DMS153 (cell line): ENCODE measurements at regions not wholly inside any gene's neighbourhood (a gene's known extent, or its start where the extent isn't known, plus 50 kb on each side); places are given as distances from the start of the nearest gene placed in this dataset.

Experiments used
- DNase-seq: peaks from one replicate; lab custom pipeline; 2025; lab: John Stamatoyannopoulos, UW

- no peak for DNase-seq
Measured at GRCh38 chr10:89095701-89096391, 105.2 kb downstream of the FAS start.

DNA sequence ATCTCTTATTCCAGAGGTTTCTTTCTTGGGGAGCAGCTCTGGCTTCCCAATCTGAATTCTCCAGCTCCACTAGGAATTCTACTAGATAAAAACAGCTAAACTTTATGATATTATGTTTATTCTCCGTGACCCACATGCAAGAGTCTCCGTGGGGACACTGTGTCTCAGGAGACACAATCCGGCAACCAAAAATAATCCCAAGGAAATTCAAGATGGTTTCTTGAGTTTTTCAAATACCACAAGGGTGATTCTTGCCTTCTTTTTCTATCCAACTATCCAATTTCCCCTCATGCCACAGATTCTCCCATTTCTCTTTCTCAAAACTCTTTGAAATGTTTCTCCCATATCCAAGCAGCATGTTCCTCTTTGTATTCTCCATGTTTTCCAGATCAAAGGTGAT, 103.1 kb downstream of the FAS start:
- DNase-seq: no peak

DNA sequence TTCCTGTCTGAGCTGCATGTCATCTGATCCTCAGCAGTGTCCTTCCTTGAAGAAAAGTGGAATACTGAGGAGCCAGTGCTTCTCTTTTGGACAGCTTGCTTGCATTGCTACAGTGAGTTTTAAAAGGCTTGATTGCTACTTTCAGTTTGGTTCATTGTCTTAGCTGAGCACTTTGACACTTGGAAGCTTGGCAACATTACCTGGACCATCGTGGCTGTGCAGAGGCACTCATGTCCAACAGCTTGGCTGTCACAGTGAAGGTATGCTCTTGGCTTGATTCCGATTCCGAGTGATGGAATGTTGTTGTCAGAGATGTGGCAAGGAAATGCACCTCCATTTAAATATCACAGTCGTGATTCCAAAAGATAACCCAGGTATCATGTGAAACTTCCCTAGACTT, 102.4 kb downstream of the FAS start:
- no peak for DNase-seq

DNA sequence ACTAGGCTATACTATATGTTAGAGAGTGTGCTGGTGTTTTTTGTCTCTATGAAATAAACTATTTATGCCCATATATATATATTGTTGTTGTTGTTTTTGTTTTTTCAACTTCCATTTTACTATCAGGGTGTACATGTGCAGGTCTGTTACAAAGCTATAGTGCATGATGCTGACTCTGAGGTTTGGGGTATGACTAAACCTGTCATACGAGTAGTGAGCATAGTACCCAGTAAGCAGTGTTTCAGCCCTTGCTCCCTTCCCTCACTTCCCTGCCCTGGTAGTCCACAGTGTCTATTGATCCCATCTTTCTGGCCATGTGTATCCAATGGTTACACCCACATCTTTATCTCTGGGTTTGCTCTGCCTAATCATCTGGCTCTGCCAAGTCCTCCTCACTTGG, 101.8 kb downstream of the FAS start:
- no peak for DNase-seq

GRCh38 chr10:89091496-89091895, 100.9 kb downstream of the FAS start:
- no peak for DNase-seq

- no peak for DNase-seq
Measured at GRCh38 chr10:89090756-89091445, 100.3 kb downstream of the FAS start.

GRCh38 chr10:89086801-89087521, 96.4 kb downstream of the FAS start:
- DNase-seq: no peak

DNA sequence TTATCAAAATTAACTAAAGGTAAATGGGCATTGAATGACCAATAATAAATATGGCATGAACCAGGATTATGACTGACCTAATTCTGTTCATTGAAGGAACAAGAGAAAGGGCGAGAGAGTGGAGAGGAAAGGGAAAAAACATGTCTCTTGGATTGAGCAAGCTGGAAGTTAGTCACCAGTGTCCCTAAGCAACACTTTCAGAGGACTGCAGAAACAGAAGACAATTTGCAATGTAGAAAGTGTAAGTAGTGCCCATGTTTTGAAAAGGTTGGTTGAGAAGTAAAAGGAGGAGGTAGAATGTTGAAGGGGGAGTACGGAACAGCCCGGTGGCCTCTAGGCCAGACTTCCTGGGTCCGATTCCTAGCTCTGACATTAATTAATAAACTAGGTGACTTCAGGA, 94.6 kb downstream of the FAS start:
- DNase-seq: no peak

GRCh38 chr10:89082086-89082485, 91.5 kb downstream of the FAS start:
- no peak for DNase-seq

DNA sequence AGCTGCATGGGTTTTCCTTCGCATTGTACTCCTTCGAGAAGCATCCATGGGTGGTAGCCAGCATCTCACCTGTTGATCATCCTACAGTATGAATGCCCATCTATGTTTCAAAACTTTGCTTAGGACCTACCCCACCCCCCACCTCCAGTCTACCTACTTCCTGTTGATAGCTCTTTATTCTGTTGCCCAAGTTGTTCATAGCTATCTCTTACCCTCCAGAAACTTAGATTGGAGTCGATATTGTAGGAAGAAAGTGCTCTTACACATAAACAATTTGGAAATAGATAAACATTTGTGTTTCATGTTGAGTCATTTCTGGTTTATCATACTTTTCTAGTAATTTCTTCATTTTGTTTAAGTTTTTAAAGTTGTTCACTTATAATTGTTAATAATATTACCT, 90.1 kb downstream of the FAS start:
- DNase-seq: no peak

DNA sequence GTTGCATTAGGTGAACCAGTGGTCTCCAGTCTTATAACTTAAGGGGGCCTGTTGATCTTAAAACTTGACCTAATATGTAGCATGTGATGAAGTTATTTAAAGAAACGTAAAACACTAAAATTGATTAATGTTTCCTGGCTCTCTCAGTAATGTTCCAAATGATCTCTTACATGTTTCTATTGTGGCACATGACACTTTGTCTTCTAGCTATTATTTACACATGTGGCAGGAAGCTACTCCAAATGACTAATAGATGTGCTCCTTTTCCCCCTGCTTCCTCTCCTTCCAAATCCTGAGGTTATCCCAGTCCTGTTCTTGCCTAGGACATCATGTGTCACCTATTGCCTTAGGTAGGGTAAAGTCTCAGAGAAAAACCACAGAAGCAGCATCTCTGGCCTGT, 89.4 kb downstream of the FAS start:
- DNase-seq: peak; percentile 59

DNA sequence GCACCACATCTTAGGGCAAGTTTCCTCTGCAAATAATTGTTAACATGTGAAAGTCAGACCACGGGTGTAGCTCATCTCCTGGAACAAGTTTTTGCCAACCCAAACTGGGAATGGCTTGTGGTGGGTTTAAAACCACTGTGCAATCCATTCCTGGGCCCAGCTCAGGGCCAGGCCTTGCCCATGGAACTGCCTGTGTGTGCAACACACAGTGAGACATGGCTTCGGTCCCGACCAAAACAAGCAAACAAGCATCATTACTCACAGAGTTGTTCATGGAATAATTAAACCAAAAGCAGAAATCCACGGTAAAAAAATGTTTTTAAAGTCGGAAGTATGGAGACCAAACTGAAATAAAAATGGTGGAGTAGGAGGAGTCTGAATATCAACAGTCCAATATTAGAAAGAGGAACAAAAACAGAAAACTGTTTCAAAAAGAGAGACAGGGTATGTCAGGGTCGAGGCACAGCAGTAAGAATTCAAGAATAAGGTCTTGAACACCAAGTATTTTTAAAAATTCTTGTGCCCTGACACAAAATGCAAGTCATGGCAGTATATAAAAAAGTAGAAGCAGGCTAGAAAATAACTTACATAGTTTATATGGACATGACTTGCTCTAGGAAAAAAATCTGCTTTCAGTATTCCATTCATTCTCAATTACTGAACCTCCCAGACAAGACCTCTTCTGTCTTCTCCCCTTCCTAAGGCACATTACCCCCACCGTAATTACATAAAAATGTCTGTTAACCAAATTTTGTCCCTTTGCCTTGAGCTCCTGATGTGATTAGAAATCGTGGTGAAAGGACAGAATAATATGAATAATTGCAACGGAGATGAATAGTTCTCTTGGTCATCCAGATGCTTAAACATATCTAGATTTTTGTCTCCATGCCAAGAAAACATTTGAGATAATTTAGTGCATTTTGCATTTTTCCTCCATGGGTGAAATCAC, 88.4 kb downstream of the FAS start:
- DNase-seq: no peak

DNA sequence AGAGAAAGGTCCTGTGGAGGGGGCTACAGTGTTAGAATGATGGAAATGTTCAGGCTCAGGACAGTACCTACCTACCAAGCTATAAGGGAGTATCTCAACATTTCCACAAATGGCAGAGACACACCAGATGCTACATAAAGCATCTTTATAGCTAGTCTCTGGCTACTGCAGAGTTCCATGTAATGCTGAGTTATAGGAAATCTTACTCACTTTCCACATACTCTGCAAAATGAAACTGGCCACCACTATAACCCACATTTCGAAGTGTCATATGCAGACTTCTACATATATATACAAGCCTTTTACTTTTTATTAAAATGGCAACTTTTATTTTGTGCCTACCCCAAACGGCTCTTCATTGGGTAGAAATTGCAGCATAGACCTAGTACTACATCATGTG, 85.5 kb downstream of the FAS start:
- no peak for DNase-seq

- no peak for DNase-seq
Measured at GRCh38 chr10:89075631-89076030, 85.0 kb downstream of the FAS start.

GRCh38 chr10:89074120-89074519, 83.5 kb downstream of the FAS start:
- DNase-seq: no peak

DNA sequence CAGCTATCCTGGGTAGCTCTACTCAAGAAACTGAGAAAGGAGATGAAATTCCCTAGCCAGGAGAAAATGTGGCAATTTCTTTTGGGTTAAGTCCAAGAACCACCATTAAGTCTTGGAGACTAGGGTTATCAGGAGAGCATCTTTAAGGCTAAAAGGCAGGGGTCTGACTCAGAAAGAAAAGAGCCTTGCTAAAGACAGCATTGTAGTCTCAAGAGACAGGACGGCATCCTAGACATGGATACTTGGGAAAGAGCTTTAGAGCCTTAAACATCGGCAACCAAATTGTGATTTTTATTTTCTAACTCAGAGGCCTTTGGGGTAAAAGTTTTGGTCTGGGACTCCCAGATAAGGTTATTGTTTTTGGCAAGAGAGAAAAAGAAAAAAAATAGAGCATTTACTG, 83.1 kb downstream of the FAS start:
- DNase-seq: no peak

GRCh38 chr10:89069589-89069988, 79.0 kb downstream of the FAS start:
- DNase-seq: no peak
